Astrocyte of the spinal cord (primary cell): ENCODE measurements at regions not wholly inside any gene's neighbourhood (a gene's known extent, or its start where the extent isn't known, plus 50 kb on each side); places are given as distances from the start of the nearest gene placed in this dataset.

Source experiments
- DNase-seq: peaks from one replicate; pipeline ENCODE4 v3.0.0; 2011; ENCODE audit warnings: low read depth, low spot score
- H3K4me3 ChIP-seq: 2 replicates; pipeline ENCODE4 v1.5.1; 2011; ENCODE audit warnings: low read depth, mild to moderate bottlenecking, low read length, moderate library complexity
- CTCF ChIP-seq: IDR thresholded peaks from 2 replicates; pipeline ENCODE4 v1.5.1; 2012; ENCODE audit warnings: low read depth, mild to moderate bottlenecking, low read length, inconsistent platforms
- in situ Hi-C: cut with HindIII; loops from 2 replicates; pipeline ENCODE4 v1.10.0; 2017; ENCODE audit warnings: low sequenced_read_pairs

GRCh38 chr1:238302646-238303045, 411.9 kb upstream of the ZP4 start:
- in situ Hi-C loops: no loop called here
- TF ChIP-seq CTCF: no peak
- DNase-seq: no peak
- no peak overlapping the region for H3K4me3 ChIP-seq

GRCh38 chr1:238296371-238296770, 405.6 kb upstream of the ZP4 start:
- DNase-seq: no peak
- in situ Hi-C loops: no loop called here
- TF ChIP-seq CTCF: no peak

GRCh38 chr1:238293075-238293474, 402.4 kb upstream of the ZP4 start:
- no peak for TF ChIP-seq CTCF
- no peak for DNase-seq
- H3K4me3 ChIP-seq: no peak overlapping the region
- in situ Hi-C loops: no loop called here

More at GRCh38 chr1:238296371-238296770, 405.6 kb upstream of the ZP4 start:
- H3K4me3 ChIP-seq: no peak overlapping the region

- DNase-seq: peak; percentile 27
- TF ChIP-seq CTCF: no peak
- in situ Hi-C loops: no loop called here
- H3K4me3 ChIP-seq: no peak overlapping the region
Measured at GRCh38 chr1:238281418-238281817, 390.7 kb upstream of the ZP4 start.

- TF ChIP-seq CTCF: no peak
- no peak overlapping the region for H3K4me3 ChIP-seq
- no peak for DNase-seq
- in situ Hi-C loops: no loop called here
Measured at GRCh38 chr1:238279694-238280380, 389.1 kb upstream of the ZP4 start.

- in situ Hi-C loops: no loop called here
- no peak for TF ChIP-seq CTCF
- no peak for DNase-seq
- H3K4me3 ChIP-seq: no peak overlapping the region
Measured at GRCh38 chr1:238272145-238272544, 381.4 kb upstream of the ZP4 start.
